ENCODE measurements at regions not wholly inside any gene's neighbourhood (a gene's known extent, or its start where the extent isn't known, plus 50 kb on each side); places are given as distances from the start of the nearest gene placed in this dataset.

DNA sequence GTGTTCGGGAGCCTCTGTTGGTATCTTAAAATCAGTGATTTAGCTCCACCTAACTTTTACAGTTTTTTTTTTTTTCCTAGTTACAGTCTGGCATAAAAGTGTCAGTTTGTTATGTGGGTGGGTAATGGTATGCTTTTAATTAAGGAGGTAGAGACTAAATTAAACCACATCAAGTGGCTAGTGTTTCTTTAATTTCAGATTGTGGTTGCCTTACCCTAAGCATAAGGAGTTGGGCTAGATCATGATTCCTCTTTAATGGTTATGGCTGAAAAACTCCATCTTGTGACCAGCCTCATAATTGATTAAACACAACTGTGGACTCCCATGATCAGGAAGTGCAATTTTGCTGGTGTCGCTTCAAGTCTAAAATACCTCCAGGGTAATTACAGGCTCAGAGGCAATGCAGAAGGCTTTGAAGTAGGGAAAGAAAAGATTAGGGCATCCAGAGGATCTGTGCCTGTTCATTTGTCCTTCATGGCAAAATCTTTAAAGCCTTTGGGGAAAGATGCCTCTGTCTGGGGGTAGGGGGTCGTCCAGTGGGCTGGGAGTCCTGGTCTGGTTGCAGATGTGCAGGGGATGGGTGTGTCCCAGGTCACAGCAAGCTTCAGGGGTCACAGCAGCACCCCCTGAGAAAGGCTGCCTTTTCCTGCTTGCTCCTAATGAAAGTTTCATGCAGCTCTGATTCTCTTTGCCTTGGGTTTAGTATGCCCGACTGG is 579.2 kb downstream of the BCL11A start:
- DNase-seq (ENCODE audit: low spot score) = no peak

- no peak for DNase-seq (ENCODE audit: low spot score)
Observed at GRCh38 chr2:59969161-59969560, 584.3 kb downstream of the BCL11A start.

DNA sequence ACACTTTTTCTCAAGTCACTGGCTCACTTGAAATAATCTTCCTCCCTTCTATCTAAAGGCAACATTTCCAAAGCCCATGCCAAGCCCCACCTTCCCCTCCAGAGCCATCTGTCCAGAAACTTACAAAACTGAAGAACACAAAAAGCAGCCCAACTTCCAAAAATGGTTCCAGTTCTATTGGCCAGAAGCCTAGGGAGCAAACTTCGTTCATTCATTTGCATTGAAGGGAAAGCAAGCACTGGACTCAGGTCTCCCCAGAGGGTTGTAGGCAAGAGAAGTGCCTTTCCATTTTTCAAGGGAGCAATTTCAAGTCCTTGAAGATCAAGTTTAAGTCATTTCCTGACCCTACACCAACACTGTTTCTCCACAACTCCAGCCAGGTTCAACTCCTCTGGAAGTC is 585.0 kb downstream of the BCL11A start:
- DNase-seq (ENCODE audit: low spot score) = no peak

DNA sequence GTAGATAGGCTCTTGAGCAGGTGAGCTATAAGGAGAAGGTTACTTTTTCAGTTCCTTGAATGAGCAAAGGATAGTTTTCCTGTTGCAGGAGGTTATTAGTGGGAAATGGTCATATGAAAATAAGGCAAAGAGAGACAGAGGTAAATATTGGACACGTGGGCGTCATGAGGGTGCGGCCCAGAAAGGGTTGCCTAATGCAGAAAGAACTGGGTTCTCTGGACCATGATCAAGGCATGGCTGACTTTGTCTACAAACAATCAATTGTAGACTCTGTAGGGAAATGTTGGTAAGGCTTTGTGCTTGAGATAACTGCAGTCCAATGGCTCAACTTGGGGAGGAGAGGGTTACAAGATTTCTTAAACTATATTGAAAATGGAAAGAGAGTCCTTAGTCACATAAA is 585.8 kb downstream of the BCL11A start:
- no peak for DNase-seq (ENCODE audit: low spot score)

DNA sequence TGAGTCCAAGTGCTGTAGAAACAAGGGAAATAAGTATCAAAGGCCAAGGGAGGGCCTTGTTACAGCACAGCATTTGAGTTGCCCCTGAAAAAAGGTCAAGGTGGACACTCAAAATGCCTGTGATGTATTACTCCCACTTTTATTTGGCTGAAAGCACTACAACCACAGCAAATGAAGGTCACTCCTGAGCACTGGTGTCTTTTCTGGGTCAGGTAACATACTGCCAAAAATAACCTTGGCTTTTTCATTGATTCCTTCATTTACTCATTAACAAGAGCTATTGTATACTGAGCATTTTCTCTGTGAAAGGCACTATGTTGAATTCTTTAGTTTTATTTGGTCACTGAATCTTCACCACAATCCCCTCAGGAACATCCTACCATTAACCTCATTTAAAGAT is 590.3 kb downstream of the BCL11A start:
- no peak for DNase-seq (ENCODE audit: low spot score)

- no peak for DNase-seq (ENCODE audit: low spot score)
Observed at GRCh38 chr2:59961746-59962145, 591.7 kb downstream of the BCL11A start.

- no peak for DNase-seq (ENCODE audit: low spot score)
Observed at GRCh38 chr2:59959944-59960343, 593.5 kb downstream of the BCL11A start.

- DNase-seq (ENCODE audit: low spot score) = no peak
Observed at GRCh38 chr2:59957504-59957903, 596.0 kb downstream of the BCL11A start.

GRCh38 chr2:59956981-59957380 is 596.5 kb downstream of the BCL11A start:
- DNase-seq (ENCODE audit: low spot score) = no peak

DNA sequence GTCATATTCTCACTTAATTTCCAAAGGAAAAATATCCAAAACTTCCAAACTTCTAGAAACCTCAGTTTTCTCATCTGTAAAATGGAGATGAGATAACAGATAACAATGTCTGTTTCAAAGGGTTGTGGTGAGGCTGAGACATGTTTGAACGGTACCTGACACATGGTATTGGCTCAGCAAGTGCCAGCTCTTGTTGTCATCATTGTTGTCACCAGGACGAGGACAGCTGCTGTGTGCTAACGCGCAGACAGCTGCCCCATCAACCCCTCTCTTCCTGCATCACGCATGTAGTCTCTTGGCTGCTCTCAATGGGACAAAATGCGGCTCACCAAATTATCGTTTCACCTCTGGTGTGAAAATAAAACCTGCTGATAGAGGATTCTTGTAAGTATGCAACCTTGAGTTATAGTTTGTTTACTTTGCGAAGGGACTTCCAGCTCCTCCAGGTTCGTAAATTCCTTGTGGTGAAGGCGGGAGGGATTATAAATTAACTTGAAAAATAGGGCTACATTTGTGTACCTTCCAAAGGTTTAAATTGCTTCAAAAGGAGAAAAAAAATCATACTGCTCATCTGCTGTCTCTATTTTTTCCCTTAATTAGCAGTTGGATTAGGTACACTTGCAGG is 605.4 kb downstream of the BCL11A start:
- DNase-seq (ENCODE audit: low spot score) = no peak

- DNase-seq (ENCODE audit: low spot score) = no peak
Observed at GRCh38 chr2:59947209-59947608, 606.2 kb downstream of the BCL11A start.

DNA sequence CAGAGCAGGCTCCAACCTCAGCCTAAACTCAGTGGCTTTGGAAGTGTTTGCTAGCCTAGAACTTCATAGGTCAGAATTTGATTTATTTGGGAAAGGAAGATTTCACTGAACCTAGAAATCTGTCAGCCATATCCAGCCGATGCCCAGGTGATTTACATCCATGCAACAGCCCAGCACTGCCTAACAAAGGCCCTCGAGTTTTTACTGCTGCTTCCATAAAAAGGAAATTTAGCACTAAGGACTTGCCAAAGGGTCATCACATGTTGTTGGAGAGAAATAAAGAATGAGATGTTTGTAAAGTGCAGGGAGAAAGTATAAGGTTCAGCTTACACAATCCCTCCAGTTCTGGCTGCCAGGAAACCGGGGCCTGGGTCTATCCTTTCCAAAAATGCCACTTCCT is 614.2 kb downstream of the BCL11A start:
- no peak for DNase-seq (ENCODE audit: low spot score)

DNA sequence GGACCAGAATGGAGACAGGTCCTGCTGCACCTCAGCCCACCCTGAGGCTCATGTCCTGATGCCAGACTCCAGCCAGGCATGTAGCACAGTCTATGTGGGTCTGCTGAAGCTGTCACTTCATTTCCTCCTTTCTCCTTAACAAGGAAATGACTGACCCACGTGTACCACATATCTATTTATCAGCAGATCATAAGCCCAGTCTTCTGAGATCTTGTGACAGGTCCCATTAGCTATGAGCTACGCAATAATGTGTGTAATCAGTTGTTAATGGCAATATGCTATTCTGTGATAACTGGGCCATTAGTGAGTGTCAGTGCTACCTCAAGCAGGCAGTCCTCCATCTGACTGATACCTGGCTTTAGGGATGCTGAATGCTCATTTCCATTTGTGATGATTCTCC is 615.3 kb downstream of the BCL11A start:
- DNase-seq (ENCODE audit: low spot score) = no peak

DNA sequence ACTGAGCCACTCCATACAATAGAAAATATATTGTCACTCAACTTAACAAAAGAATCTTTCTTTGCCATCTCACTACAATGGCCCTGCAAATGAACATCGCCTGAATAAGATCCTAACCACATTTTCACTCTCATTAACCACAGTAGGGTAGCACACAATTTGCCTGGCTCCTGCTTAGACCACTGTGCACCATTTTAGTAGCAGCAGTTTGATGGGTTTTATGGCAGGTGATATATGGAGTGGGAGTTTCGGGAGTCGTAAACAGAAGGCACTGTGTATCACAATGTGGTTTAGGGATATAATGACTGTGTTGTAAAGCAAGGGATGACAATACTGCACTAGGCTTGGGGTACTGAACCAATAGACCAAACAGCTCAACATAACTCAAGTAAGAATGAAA is 617.4 kb downstream of the BCL11A start:
- DNase-seq (ENCODE audit: low spot score) = no peak

DNA sequence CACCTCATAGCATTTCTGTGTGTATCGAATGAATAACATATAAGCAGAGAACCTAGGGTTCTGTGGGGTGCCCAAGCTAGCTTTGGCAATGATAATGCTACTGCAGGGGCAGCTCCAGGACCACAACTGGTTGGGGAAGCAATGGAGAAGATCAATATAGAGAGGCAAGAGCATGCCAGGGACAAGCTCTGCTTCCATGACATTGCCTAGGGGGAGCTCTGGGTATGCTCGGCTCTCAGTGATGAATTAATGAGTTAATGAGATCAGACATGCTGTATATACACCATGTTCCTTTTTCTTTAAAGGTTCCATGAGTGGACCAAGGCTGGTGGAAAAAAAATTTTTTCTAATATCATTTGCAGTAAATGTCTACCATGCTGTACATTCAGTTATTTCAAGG is 618.4 kb downstream of the BCL11A start:
- no peak for DNase-seq (ENCODE audit: low spot score)

- DNase-seq (ENCODE audit: low spot score) = no peak
Observed at GRCh38 chr2:59933948-59934347, 619.5 kb downstream of the BCL11A start.

- no peak for DNase-seq (ENCODE audit: low spot score)
Observed at GRCh38 chr2:59932341-59932740, 621.1 kb downstream of the BCL11A start.

- DNase-seq (ENCODE audit: low spot score) = no peak
Observed at GRCh38 chr2:59930430-59930829, 623.0 kb downstream of the BCL11A start.

DNA sequence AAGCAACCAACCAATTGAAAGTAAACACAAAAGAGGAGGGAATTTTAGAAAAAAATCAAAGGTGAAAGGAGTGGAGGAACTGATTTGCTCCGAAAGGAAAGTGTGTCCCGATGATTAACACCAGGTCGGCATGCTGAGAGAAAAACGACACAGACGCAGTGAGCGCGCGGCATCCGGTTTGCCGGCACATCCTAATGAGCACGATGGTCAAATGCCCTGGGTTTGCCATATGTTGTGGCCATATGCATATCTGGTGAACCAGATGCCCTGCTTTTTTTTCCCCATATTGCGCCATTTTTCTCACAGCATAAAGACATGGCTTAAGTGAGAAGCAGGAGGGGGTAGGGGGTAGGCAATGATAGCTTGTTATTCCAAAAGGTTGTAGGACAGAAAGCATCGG is 626.7 kb downstream of the BCL11A start:
- no peak for DNase-seq (ENCODE audit: low spot score)

DNA sequence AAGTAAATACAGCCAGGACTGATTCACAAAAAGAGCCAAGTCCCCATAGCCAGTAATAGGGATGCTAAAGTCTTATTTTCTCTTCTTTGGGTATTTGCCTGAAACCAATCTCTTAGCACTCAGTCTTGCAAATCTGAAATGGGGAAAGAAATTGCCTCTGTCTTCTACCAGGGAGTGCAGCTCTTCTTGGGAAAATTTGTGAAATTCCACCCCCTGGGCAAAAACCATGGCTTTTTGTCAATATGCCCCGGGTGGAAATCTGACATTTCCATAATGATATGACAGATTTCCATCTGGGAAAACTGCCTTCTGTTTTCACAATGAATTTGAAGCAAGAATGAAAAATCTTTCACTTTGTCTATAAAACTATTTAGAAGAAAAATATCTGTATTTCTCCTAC is 628.1 kb downstream of the BCL11A start:
- DNase-seq (ENCODE audit: low spot score) = no peak

DNA sequence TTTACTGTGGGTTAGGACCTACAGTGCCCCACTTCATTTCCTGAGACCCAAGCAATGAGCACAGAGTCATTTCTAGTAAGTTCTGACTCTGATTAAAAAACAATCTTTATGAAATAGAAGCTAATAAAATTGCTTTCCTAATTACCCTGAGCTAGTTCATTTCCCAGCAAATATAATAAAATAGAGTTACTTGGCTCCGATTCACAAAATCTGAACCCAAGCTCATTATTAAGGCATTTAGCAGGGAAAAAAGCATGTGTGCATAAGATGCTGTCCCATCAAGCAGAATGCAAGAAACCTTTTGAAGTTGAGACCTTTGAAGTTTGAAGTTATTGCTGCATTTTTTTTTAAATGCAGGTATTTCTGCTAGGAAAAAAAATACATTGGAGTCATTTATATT is 629.1 kb downstream of the BCL11A start:
- DNase-seq (ENCODE audit: low spot score) = no peak

DNA sequence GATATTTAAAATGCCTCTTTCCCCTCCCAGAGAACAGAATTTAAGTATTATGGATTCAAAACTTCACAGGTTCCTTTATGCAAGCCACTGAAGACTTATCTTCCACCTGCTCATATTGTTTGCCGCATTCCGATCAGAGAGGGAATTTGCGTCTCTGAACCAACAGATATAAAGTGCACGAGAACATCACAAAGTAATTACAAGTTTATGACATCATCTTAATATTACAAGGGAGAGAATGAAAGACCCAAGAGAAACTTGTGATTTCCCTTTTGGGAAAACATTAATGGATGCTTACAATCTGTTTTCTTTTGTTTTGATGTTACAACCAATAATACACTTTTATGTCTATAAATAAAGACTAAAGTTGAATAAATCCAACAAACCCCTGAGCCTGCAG is 631.0 kb downstream of the BCL11A start:
- no peak for DNase-seq (ENCODE audit: low spot score)

- DNase-seq (ENCODE audit: low spot score) = no peak
Observed at GRCh38 chr2:59921743-59922142, 631.7 kb downstream of the BCL11A start.

DNA sequence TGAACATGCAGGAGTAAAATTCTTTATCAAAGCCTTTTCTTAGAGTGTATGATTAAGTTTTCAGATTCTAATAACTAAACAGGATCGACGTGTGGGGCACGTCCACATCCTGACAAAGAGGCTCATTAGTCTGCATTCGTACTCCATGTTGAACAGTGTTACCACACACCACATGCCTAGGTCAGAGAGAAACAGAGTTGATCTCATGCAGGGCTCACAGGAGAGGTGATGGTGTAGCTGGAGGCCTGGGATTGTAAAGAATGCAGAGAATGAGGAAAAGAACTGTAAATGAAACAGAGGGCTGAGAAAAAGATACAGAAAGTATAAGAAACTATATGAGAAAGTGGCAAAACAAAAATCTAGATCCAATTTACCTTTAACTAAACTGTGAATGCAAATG is 632.5 kb downstream of the BCL11A start:
- DNase-seq (ENCODE audit: low spot score) = no peak

Data from RKO (cell line).